22Rv1 (cell line): ENCODE measurements at regions not wholly inside any gene's neighbourhood (a gene's known extent, or its start where the extent isn't known, plus 50 kb on each side); places are given as distances from the start of the nearest gene placed in this dataset.

ENCODE experiments used
- ZFX ChIP-seq: fragments of 450-650 bp; IDR thresholded peaks from 2 replicates; pipeline ENCODE4 v1.6.1; 2017; ENCODE audit warnings: antibody characterized with exemption, borderline replicate concordance
- TF ChIP-seq, protein P1 (sequence below): fragments of 450-650 bp; IDR thresholded peaks from 2 replicates; pipeline ENCODE4 v1.5.1; 2017; ENCODE audit warnings: mild to moderate bottlenecking

DNA sequence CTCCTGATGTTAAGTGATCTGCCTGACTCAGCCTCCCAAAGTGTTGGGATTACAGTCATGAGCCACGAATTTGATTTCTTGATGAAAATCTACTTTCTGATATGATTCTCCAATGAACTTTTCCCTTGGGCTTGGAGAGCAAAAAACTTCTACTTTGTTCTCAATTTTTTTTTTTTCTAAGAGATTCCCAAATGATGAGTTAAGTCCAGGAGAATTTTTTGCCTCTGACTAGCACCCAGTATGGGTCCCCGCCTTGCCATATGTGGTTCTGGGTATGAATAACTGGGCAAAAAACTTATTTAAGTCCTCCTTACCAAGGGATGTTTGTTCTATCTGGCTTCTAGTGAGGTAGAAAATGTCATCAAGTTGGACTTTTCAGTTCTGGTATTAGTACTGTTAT lies 147.9 kb upstream of the LYZL1 start:
- TF ChIP-seq, protein P1, sequence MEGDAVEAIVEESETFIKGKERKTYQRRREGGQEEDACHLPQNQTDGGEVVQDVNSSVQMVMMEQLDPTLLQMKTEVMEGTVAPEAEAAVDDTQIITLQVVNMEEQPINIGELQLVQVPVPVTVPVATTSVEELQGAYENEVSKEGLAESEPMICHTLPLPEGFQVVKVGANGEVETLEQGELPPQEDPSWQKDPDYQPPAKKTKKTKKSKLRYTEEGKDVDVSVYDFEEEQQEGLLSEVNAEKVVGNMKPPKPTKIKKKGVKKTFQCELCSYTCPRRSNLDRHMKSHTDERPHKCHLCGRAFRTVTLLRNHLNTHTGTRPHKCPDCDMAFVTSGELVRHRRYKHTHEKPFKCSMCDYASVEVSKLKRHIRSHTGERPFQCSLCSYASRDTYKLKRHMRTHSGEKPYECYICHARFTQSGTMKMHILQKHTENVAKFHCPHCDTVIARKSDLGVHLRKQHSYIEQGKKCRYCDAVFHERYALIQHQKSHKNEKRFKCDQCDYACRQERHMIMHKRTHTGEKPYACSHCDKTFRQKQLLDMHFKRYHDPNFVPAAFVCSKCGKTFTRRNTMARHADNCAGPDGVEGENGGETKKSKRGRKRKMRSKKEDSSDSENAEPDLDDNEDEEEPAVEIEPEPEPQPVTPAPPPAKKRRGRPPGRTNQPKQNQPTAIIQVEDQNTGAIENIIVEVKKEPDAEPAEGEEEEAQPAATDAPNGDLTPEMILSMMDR = no peak
- no peak for TF ChIP-seq ZFX
